Loucy (cell line): ENCODE measurements at regions not wholly inside any gene's neighbourhood (a gene's known extent, or its start where the extent isn't known, plus 50 kb on each side); places are given as distances from the start of the nearest gene placed in this dataset.

Experiments used
- EZH2phosphoT487 ChIP-seq: fragments of 200-600 bp; IDR thresholded peaks from 2 replicates; pipeline ENCODE4 v1.6.1; 2018; ENCODE audit warnings: antibody characterized with exemption, mild to moderate bottlenecking, moderate library complexity, borderline replicate concordance
- TF ChIP-seq, protein P1 (sequence below): fragments of 200-600 bp; sonication (generic); conservative IDR thresholded peaks from 2 replicates; pipeline ENCODE4 v1.5.1; 2014; ENCODE audit warnings: mild to moderate bottlenecking, antibody characterized with exemption, low read length

GRCh38 chr2:217666338-217666737, 336.5 kb downstream of the TNS1 start:
- TF ChIP-seq, protein P1, sequence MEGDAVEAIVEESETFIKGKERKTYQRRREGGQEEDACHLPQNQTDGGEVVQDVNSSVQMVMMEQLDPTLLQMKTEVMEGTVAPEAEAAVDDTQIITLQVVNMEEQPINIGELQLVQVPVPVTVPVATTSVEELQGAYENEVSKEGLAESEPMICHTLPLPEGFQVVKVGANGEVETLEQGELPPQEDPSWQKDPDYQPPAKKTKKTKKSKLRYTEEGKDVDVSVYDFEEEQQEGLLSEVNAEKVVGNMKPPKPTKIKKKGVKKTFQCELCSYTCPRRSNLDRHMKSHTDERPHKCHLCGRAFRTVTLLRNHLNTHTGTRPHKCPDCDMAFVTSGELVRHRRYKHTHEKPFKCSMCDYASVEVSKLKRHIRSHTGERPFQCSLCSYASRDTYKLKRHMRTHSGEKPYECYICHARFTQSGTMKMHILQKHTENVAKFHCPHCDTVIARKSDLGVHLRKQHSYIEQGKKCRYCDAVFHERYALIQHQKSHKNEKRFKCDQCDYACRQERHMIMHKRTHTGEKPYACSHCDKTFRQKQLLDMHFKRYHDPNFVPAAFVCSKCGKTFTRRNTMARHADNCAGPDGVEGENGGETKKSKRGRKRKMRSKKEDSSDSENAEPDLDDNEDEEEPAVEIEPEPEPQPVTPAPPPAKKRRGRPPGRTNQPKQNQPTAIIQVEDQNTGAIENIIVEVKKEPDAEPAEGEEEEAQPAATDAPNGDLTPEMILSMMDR = no peak
- TF ChIP-seq EZH2phosphoT487 = no peak
